Mammary epithelial cell (primary cell): ENCODE measurements at regions not wholly inside any gene's neighbourhood (a gene's known extent, or its start where the extent isn't known, plus 50 kb on each side); places are given as distances from the start of the nearest gene placed in this dataset.
"Not testable (repeated sequence)": the region's sequence is repeated elsewhere in the genome, so short reads cannot be mapped to it uniquely, and the experiment has no call there.

Experiments used
- CTCF ChIP-seq, 2 donors: IDR thresholded peaks in 1 of 2; conservative IDR thresholded peaks in 1 of 2; 2 replicates each; pipeline ENCODE4 v1.5.1; 2011 to 2012; ENCODE audit warnings: inconsistent platforms in 2 of 2, low read length in 2 of 2, mild to moderate bottlenecking in 2 of 2, control low read depth in 1 of 2, low read depth in 1 of 2; ENCODE audit not compliant: insufficient read depth in 1 of 2; ENCODE audit errors: extremely low read depth in 1 of 2
- EZH2 ChIP-seq: IDR thresholded peaks from 2 replicates; pipeline ENCODE4 v1.6.1; 2012; ENCODE audit warnings: low read length, inconsistent platforms, borderline replicate concordance

- TF ChIP-seq CTCF (conservative IDR thresholded peaks at IDR 0.05 in 1 of 2, IDR thresholded peaks at IDR 0.05 in 1 of 2; ENCODE audit: extremely low read depth in 1 of 2, insufficient read depth in 1 of 2, low read depth in 1 of 2, low read length in 2 of 2); EZH2: not testable (repeated sequence)
These were observed 175.9 kb upstream of the IRF2BP2 start for GRCh38 chr1:234785922-234786321.
